Thyroid gland (tissue), 4 donors: ENCODE measurements at regions not wholly inside any gene's neighbourhood (a gene's known extent, or its start where the extent isn't known, plus 50 kb on each side); places are given as distances from the start of the nearest gene placed in this dataset.
A peak's percentile ranks its signal among the peaks of the same experiment; 100 is the strongest.

Experiments
- DNase-seq, 2 donors: peaks; one replicate each; pipeline ENCODE4 v3.0.0-alpha.2; 2019
- H3K27ac ChIP-seq, 3 donors: fragments of 200-600 bp; sonication (generic); 1 replicate in 2 of 3; 2 replicates in 1 of 3; pipeline ENCODE4 v1.5.1; 2016 to 2019; ENCODE audit warnings: mild to moderate bottlenecking in 1 of 3, moderate library complexity in 1 of 3
- H3K27me3 ChIP-seq: fragments of 200-600 bp; sonication (generic); one replicate; pipeline ENCODE4 v1.5.1; 2019
- H3K36me3 ChIP-seq, 2 donors: fragments of 200-600 bp; sonication (generic); one replicate each; pipeline ENCODE4 v1.5.1; 2016 to 2019
- H3K4me1 ChIP-seq, 2 donors: fragments of 200-600 bp; sonication (generic); one replicate each; pipeline ENCODE4 v1.5.1; 2017 to 2019
- H3K4me3 ChIP-seq, 3 donors: fragments of 200-600 bp; sonication (generic); replicated peaks in 1 of 3; 1 replicate in 2 of 3; 2 replicates in 1 of 3; pipeline ENCODE4 v1.5.1; 2016; ENCODE audit warnings: mild to moderate bottlenecking in 1 of 3
- H3K9me3 ChIP-seq: fragments of 200-600 bp; sonication (generic); one replicate; pipeline ENCODE4 v1.5.1; 2017
- POLR2A ChIP-seq, 2 donors: fragments of 450-650 bp; IDR thresholded peaks; one replicate each; pipeline ENCODE4 v1.6.1; 2017; ENCODE audit warnings: antibody characterized with exemption in 2 of 2, mild to moderate bottlenecking in 2 of 2, moderate library complexity in 1 of 2
- WGBS, 2 donors: methylation state at CpG; one replicate each; pipeline ENCODE4 v1.1.5; 2017; 5-methylcytosine and 5-hydroxymethylcytosine counted together
- intact Hi-C: fragments of 100-400 bp; cut with DNase I; formaldehyde crosslinking; loops from one replicate; pipeline ENCODE4 v1.15.1; 2023
- TF ChIP-seq, protein P1 (sequence below), 6 experiments: fragments of 200-600 bp in 3 of 6; fragments of 450-650 bp in 3 of 6; sonication (generic) in 3 of 6; IDR thresholded peaks; one replicate each; pipeline ENCODE4 v1.5.1; 2016 to 2019; ENCODE audit warnings: antibody characterized with exemption in 6 of 6, mild to moderate bottlenecking in 2 of 6, inconsistent platforms in 1 of 6, moderate library complexity in 1 of 6

DNA sequence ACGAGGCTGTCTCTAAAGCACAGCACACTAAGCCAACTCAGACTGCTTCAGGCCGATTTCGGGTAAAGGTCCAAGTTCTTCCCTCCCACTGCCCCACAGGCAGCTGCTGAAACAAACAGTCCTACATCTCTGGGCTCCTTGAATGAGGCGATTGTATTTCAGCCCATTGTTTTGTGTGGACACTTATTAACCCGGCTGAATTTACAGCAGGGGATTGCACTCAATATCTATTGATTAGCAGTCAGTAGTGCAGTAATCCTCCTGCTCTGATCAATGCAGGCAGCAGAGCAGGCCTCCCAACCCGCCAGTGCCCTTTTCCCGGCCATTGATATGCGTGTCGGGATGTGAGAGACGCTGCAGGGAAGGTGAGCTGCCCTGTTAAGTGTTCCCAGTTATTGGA is 330.1 kb downstream of the CMPK2 start:
- Histone ChIP-seq H3K27me3 (no peaks in the 10 kb centered on the region), H3K27ac (no peak overlapping the region), H3K9me3 (no peaks in the 10 kb centered on the region), H3K36me3 (no peaks in the 10 kb centered on the region), H3K4me1 (peaks cover 0 to 5% of the 10 kb centered on the region in 2 donors), H3K4me3 (no peak overlapping the region)
- peak in 1 of 2 donors; percentile 8 for DNase-seq
- no peak for TF ChIP-seq POLR2A (IDR thresholded peaks at IDR 0.05)
- TF ChIP-seq, protein P1, sequence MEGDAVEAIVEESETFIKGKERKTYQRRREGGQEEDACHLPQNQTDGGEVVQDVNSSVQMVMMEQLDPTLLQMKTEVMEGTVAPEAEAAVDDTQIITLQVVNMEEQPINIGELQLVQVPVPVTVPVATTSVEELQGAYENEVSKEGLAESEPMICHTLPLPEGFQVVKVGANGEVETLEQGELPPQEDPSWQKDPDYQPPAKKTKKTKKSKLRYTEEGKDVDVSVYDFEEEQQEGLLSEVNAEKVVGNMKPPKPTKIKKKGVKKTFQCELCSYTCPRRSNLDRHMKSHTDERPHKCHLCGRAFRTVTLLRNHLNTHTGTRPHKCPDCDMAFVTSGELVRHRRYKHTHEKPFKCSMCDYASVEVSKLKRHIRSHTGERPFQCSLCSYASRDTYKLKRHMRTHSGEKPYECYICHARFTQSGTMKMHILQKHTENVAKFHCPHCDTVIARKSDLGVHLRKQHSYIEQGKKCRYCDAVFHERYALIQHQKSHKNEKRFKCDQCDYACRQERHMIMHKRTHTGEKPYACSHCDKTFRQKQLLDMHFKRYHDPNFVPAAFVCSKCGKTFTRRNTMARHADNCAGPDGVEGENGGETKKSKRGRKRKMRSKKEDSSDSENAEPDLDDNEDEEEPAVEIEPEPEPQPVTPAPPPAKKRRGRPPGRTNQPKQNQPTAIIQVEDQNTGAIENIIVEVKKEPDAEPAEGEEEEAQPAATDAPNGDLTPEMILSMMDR (IDR thresholded peaks at IDR 0.05): no peak
- 45 to 59% methylated on average over 10 of the region's 10 CpGs for WGBS, 2 donors
- intact Hi-C loops: no loop called here

DNA sequence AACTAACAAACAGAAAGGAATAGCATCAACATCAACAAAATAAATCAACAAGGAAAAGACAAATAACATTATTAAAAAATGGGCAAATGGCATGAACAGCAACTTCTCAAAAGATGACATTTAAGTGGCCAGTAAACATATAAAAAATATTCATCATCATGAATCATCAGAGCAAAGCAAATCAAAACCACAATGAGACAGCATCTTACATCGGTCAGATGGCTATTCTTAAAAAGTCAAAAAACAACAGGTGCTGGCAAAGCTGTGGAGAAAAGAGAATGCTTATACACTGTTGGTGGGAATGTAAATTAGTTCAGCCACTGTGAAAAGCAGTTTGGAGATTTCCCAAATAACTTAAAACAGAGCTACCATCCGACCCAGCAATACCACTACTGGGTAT is 327.1 kb downstream of the CMPK2 start:
- H3K36me3 ChIP-seq: no peaks in the 10 kb centered on the region
- H3K4me3 ChIP-seq: no peak overlapping the region
- WGBS, 2 donors: 78 to 79% methylated on average over 2 of the region's 2 CpGs

DNA sequence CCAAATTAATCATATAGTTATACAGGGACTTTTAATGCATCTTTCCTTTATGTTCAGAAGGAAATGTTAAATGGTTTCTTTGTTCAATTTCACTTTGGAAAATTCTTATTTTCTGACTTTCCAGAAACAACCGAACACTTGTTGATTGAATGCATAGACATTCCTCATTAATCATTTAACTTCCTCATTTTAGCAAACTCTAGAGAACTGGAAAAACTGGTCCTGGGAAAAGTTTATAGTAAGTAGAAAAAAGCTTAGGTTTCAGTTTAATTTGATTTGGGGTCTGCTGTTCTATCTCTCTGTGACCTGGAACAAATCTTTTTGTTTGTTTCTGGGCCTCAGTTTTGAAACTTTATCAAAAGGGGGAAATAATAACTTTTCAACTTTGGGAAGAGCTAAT is 320.4 kb downstream of the CMPK2 start:
- no peak for DNase-seq
- WGBS, 2 donors: 43 to 47% methylated on average over 1 of the region's 1 CpG
- Histone ChIP-seq H3K27me3 (no peaks in the 10 kb centered on the region), H3K4me1 (no peaks in the 10 kb centered on the region), H3K9me3 (no peaks in the 10 kb centered on the region), H3K36me3 (no peaks in the 10 kb centered on the region), H3K27ac (no peak overlapping the region), H3K4me3 (no peak overlapping the region)
- TF ChIP-seq, protein P1 (IDR thresholded peaks at IDR 0.05): no peak
- no peak for TF ChIP-seq POLR2A (IDR thresholded peaks at IDR 0.05)
- intact Hi-C loops: no loop called here

More for the DNA sequence above, 327.1 kb downstream of the CMPK2 start:
- Histone ChIP-seq H3K9me3 (no peaks in the 10 kb centered on the region), H3K27ac (no peak overlapping the region), H3K4me1 (peaks cover 0 to 5% of the 10 kb centered on the region in 2 donors), H3K27me3 (no peaks in the 10 kb centered on the region)
- DNase-seq: no peak
- no peak for TF ChIP-seq POLR2A (IDR thresholded peaks at IDR 0.05)
- TF ChIP-seq, protein P1 (IDR thresholded peaks at IDR 0.05): no peak
- intact Hi-C loops: no loop called here

DNA sequence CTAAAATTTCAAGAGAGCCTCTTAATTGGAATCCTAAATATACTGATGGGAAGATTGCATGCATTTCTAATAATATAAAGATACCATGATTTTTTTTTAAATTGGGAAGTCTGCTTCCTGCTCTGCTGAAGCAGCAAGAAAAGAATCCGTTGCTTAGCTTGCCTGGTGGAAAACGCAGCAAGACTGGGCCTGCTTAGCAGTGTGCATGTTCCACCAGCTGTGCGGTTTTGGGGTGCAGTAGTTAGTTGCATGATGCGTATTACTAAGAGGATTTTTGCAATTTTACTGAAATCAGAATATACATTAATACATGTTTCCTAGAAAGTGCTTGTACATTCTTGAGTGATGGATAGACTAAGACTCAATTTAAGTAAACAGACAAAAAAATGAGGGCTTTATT is 319.9 kb downstream of the CMPK2 start:
- intact Hi-C loops: no loop called here
- 89 to 92% methylated on average over 4 of the region's 4 CpGs for WGBS, 2 donors
- no peak overlapping the region for H3K4me3 ChIP-seq

DNA sequence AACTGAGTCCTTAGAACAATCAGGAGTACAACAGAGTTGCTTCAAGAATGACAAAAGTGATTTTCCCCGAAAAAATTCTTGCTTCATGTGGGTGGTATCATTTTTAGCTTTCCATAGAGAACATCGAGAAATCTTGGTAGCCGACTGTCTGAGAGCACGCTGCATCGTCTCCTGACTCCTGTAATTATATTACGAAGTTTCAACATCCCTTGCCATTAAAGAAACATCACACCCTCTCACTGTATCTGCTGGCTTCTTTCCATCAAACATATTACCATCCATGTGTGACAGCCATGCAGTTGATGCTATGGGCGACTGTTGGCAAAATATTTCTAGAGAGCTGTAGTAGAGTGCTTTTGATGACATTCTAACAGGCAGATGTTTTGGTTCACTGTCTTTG is 311.2 kb downstream of the CMPK2 start:
- no peaks in the 10 kb centered on the region for H3K36me3 ChIP-seq
- H3K4me3 ChIP-seq: no peak overlapping the region
- TF ChIP-seq, protein P1 (IDR thresholded peaks at IDR 0.05): no peak
- TF ChIP-seq POLR2A (IDR thresholded peaks at IDR 0.05): no peak
- H3K27ac ChIP-seq: no peak overlapping the region
- no peaks in the 10 kb centered on the region for H3K9me3 ChIP-seq
- 73 to 76% methylated on average over 7 of the region's 7 CpGs for WGBS, 2 donors
- H3K4me1 ChIP-seq: no peaks in the 10 kb centered on the region
- DNase-seq: no peak
- no peaks in the 10 kb centered on the region for H3K27me3 ChIP-seq
- intact Hi-C loops: no loop called here

More for the DNA sequence above, 319.9 kb downstream of the CMPK2 start:
- no peak for DNase-seq
- Histone ChIP-seq H3K36me3 (no peaks in the 10 kb centered on the region), H3K27ac (no peak overlapping the region), H3K27me3 (no peaks in the 10 kb centered on the region), H3K9me3 (no peaks in the 10 kb centered on the region), H3K4me1 (no peaks in the 10 kb centered on the region)
- TF ChIP-seq, protein P1 (IDR thresholded peaks at IDR 0.05): no peak
